GM19043 (cell line): ENCODE measurements at regions not wholly inside any gene's neighbourhood (a gene's known extent, or its start where the extent isn't known, plus 50 kb on each side); places are given as distances from the start of the nearest gene placed in this dataset.
"Not testable (repeated sequence)": the region's sequence is repeated elsewhere in the genome, so short reads cannot be mapped to it uniquely, and the experiment has no call there.

Experiments used
- ATAC-seq: cut with Tn5 transposase; IDR thresholded peaks from one replicate; pipeline ENCODE4 v1.9.1; 2021; ENCODE audit warnings: low read depth; ENCODE audit not compliant: unreplicated experiment

DNA sequence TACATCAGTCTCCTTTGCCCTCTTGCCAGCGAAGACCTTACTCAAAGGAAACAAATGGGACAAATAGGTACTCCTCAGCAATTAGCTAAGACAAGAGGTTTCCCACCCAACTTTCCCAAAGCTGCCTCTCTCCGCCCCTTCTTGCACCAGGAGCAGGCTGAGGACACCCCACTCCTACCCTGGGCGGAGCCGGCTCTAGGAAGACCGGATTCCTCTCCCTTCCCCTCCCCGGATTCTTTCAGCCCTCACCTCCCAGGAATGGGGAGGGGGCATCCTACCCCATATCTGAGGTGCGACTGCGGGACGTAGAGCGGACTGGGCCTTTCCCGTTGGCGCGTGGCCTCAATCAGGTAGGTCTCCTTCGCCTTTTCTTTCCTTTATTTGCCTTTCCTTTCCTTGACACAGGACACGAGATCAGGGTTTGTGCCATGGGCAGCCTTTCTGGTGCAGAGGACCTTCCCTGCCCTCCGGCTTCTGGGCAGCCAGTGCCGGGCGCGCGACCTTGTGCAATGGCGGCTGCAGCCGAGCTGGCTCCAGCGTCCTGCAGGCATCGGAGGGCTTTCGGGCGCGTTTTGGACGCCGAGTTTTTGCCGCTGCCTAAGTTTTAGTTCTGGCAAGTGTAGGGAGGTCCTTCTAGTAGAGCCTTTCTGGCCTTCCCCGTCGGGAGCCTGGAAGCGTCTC, 279.9 kb downstream of the PLS3 start:
- ATAC-seq = not testable (repeated sequence)

DNA sequence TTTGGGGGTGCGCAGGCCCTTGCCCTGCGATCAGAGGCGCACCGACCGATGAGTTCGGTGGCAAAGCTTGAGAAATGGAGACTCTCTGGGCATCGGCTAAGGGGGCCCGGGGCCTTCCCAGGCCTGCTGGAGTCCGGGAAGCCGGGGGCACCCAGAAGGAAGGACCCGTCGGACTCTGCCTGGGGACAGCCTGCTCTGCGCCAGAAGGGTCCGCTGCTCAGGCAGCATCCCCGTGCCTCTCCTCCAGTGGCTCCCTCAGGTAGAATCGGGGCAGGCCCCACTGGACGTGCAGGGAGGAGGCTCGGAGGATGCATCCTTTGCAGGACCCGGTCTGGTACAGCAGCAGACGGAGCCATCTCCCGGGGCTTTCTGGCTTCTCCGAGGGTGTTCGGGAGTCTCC, 290.0 kb downstream of the PLS3 start:
- ATAC-seq = not testable (repeated sequence)

DNA sequence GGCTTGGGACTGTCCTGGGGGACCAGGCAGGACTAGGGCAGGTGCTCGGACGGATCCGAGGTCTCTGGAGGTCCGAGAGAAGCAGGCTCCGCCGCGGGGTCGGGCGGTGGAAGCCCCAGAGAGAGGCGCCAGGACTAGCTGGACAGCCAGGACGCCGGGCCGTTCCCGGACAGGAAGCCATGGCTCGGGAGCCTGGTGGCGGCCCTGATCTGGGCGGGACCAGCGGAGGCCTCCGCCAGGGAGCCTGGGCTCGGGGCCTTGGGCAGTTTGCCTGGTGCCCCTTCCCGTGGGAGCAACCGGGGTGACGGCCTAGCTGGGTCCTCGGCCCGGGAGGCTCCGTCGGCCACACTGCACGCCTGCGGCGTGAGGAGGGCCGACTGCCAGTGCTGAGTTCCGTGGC, 292.3 kb downstream of the PLS3 start:
- ATAC-seq = not testable (repeated sequence)

DNA sequence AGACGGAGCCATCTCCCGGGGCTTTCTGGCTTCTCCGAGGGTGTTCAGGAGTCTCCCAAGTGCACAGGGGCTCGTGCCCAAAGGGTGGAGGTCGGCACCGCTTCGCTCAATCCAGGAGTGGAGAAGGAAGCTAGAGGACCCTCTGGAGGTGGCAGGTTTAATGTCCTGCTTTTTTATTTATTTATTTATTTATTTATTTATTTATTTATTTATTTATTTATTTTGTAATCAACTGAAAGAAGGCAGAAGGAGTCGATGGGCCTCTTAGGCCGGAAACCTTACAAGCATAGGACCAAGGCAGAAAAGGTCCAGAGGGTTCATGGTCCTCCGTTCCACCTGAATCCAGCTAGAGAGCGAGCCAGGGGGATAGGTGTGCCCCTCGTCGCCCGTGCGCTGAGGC, 289.4 kb upstream of the AGTR2 start:
- ATAC-seq = not testable (repeated sequence)

DNA sequence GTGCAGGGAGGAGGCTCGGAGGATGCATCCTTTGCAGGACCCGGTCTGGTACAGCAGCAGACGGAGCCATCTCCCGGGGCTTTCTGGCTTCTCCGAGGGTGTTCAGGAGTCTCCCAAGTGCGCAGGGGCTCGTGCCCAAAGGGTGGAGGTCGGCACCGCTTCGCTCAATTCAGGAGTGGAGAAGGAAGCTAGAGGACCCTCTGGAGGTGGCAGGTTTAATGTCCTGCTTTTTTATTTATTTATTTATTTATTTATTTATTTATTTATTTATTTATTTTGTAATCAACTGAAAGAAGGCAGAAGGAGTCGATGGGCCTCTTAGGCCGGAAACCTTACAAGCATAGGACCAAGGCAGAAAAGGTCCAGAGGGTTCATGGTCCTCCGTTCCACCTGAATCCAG, 286.4 kb upstream of the AGTR2 start:
- ATAC-seq = not testable (repeated sequence)

DNA sequence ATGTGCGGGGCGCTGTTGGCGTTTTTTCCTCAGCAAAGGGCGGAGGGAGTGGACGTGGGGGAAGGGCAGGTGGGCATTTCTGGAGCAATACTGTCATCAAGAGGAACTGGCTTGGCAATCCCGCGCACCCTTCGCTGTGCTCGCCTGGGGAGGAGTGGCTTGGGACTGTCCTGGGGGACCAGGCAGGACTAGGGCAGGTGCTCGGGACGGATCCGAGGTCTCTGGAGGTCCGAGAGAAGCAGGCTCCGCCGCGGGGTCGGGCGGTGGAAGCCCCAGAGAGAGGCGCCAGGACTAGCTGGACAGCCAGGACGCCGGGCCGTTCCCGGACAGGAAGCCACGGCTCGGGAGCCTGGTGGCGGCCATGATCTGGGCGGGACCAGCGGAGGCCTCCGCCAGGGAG, 282.5 kb upstream of the AGTR2 start:
- not testable (repeated sequence) for ATAC-seq

DNA sequence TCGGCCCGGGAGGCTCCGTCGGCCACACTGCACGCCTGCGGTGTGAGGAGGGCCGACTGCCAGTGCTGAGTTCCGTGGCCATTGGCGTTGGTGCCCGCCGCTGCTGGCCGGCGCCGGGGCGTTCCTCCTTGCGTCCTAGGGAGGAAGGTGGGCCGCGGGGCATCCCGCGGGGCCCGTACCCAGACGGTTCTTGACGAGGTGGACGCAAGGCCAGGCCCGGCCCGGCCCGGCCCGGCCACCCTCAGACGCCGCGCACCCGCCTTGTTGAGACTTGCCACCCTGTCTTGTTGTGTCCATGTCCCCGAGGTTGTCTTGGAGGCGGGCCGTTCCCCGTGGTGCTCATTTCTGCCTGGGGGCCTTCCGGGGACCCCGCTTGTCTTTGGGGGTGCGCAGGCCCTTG, 282.0 kb upstream of the AGTR2 start:
- ATAC-seq = not testable (repeated sequence)

DNA sequence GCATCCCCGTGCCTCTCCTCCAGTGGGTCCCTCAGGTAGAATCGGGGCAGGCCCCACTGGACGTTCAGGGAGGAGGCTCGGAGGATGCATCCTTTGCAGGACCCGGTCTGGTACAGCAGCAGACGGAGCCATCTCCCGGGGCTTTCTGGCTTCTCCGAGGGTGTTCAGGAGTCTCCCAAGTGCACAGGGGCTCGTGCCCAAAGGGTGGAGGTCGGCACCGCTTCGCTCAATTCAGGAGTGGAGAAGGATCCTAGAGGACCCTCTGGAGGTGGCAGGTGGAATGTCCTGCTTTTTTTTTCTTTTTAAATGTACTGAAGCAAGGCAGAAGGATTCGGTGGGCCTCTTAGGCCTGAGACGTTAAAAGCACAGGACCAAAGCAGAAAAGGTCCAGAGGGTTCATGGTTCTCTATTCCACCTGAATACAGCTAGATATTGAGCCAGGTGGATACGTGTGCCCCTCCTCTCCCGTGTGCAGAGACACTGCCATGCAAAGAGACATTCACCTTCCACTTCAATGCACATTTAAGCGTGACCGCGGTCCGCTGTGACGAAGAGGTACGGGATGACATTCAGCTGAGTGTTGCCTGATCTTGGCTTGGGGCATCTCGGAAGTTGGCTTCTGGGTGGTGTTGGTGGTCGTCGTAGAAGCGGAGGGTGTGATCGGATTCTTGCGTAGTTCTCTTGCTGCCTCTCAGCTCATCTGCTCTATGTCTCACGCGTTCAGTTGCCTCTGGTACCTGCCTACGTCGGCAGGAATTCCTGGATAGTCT, 281.2 kb upstream of the AGTR2 start:
- no peak for ATAC-seq

DNA sequence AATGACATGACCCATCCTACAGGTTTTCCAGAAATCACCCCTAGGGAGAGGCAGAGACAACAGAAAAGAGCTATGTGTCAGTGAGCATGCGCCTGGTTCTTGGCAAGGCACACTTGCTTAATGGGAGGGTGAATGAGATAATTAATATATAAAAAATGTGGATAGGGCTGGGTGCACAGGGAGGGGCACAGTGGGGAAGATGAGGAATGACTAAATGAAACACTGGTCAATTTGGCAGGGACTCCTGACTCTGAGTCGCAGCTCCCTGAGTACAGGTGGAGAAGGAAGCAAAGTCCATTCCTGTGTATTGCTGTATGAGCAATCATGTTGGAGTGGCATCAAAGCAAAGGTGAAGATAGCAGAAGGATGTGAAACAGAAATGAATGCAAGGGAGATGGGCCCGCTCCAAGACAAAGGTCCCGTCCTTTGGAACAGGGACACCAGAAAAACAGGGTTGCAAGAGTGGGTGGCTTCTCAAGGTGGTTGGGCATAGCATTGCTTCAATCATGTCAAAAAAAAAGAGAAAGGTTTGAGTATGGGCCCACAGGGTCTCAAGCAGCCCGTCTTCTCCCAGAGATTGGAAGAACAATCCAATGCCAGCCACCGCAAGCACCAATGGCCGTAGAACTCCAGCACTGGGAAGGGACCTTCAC, 278.4 kb upstream of the AGTR2 start:
- ATAC-seq = no peak

DNA sequence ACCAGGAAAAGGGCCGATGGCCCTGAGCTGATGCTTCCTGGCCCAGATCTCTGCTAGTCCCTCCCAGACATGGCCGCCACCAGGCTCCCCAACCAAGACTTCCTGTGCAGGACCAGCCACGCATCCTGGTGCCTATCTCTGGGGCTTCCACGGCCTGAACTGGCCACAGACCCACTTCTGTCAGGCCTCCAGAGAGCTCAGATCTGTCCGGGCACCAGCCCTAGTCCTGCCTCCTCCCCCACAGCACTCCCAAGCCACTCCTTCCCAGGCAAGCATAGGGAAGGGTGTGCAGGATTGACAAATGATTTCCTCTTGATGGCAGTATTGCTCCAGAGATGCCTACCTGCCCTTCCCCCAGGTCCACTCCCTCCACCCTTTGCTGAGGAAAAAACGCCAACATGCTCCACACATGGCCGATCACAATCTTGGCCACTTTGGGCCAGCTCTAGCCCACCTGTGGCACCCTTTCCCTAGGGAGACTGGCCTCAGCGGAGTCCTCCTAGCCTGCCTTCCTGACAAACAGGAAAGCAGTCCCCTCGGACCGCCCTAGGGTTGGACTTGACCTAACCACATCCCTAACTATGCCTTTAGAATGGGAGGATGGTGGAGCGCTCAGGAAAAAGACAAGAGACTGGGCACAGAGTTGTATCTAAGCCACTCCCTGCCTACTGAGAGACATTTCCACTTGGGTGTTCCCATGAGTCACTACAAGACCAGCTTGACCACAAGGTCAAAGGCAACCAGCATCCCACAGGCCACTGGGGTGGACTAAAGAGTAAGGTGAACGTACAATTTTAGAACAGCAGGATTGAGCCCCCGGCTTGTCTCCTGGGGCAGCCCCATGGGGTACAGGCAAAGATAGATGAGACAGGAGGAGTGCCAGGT, 277.5 kb upstream of the AGTR2 start:
- ATAC-seq = peak; percentile 58

DNA sequence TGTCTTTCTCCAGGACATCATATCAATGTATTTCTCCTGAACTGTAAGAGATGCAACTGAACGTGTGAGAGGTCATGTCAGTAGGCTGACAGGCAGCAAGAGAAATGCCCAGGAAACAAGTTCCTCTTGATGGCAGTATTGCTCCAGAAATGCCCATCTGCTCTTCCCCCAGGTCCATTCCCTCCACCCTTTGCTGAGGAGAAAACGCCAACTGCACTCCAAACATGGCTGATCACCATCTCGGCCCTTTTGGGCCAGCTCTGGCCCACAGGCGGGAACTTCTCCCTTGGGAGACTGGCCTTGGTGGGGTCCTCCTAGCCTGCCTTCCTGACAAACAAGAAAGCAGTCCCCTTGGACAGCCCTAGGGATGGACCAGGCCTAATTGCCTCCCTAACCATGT, 276.5 kb upstream of the AGTR2 start:
- ATAC-seq = peak; percentile 39

DNA sequence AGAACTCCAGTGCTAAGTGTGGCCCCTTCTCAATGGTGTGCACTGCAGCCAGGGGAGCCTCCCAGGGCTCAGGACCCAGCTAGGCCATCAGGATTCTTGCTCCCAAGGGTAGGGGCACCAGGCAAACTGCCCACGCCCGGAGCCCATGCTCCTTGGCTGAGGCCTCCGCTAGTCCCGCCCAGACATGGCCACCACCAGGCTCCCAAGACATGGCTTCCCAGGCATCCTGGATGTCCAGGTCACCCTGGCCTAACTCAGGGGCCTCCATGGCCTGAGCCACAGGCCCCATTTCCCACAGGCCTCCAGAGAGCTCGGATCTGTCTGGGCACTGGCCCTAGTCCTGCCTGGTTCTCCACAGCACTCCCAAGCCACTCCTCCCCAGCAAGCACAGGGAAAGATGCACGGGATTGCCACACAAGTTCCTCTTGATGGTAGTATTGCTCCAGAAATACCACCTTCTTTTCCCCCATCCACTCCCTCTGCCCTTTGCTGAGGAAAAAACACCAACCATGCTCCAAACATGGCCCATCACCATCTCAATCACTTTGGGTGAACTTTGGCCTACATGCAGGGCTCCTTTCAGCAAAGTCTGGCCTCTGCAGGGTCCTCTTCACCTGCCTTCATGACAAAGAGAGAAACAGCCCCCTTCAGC, 274.7 kb upstream of the AGTR2 start:
- ATAC-seq = no peak

DNA sequence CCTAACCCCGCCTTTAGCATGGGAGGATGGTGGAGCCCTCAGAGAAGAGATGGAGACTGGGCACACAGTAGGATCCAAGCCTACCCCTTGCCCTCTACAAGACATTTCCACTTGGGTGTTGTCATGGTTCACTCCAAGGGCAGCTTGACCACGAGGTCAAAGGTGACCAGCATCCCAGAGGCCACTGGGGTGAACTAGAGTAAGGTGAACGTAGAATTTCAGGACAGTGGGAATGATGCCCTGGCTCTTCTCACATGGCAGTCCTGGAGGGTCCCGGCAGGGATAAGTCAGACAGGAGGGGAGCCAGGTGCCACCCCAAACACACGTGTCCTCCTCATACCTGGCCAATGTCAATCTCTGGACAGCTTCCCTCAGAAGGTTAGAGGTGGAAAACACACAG, 274.2 kb upstream of the AGTR2 start:
- no peak for ATAC-seq

DNA sequence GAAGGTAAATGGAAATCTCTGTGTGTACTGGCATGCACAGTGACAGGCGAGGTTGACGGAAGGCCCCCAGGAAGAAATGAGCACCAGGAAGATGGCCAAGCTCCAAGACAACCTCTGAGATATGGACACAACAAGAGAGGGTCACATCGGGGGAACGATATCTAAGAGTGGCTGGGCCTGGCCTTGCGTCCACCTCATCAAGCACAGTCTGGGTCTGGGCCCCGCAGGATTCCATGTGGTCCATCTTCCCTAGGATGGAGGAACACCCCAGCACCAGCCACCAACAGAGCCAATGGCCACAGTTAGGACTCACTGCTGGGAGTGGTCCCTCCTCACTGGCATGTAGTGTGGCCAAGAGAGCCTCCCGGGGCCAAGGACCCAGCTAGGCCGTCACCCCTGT, 272.6 kb upstream of the AGTR2 start:
- ATAC-seq = no peak

DNA sequence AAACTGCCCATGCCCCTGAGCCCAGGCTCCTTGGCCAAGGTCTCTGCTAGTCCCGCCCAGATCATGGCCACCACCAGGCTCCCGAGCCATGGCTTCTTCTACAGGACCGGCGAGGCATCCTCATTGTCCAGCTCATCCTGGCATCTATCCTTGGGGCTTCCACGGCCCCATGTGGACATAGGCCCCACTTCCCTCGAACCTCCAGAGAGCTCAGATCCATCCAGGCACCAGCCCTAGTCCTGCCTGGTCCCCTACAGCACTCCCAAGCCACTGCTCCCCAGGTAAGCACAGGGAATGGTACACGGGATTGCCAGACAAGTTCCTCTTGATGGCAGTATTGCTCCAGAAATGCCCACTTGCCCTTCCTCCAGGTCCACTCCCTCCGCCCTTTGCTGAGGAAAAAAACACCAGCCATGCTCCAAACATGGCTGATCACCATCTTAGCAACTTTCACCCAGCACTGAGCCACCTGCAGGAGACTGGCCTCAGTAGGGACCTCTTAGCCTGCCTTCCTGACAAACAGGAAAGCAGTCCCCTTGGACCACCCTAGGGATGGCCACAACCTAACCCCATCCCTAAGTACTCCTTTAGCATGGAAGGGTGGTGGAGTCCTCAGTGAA, 272.1 kb upstream of the AGTR2 start:
- ATAC-seq = no peak

DNA sequence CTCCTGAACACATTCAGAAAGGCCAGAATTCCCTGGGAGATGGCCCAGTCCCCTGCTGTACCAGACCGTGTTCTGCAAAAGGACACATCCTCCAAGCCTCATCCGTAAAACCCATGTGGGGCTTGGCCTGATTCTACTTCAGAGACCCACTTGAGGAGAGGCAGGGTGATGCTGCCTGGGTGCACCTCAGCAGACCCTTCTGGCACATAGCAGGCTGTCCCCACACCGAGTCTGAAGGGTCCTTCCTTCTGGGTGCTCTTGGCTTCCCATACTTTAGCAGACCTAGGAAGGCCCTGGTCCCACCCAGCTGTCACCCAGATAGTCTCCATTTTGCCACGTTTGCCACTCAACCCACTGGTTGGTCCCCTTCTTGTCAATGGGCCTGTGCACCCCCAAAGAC, 270.1 kb upstream of the AGTR2 start:
- no peak for ATAC-seq

DNA sequence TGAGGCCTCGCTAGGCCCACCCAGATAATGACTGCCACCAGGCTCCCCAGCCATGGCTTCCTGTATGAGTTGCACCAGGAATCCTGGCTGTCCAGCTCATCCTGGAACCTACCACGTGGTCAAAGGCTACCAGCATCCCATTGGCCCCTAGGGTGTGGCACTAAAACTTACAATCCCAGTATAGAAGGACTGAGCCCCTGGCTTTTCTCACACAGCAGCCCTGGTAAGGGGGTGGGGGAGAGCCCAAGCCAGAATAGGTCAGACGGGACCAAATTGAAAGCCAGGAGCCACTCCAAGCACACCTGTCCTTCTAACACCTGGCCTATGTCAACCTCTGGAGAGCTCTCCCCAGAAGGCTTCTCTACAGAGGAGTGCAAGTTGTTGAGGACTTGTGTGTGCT, 269.3 kb upstream of the AGTR2 start:
- no peak for ATAC-seq

DNA sequence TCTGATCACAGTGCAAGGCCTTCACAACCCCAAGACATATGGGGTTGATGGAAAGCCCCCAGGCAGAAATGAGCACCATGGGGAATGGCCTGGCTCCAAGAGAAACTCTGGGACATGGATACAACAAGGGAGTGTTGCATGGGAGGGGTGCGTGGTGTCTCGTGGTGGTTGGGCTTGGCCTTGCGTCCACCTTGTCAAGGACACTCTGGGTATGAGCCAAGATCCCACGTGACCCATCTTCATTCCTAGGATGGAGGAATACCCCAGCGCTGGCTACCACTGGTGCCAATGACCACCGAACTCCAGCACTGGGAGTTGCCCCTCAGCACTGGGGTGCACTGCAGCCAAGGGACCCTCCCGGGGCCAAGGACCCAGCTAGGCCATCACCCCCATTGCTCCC, 267.5 kb upstream of the AGTR2 start:
- ATAC-seq = no peak

DNA sequence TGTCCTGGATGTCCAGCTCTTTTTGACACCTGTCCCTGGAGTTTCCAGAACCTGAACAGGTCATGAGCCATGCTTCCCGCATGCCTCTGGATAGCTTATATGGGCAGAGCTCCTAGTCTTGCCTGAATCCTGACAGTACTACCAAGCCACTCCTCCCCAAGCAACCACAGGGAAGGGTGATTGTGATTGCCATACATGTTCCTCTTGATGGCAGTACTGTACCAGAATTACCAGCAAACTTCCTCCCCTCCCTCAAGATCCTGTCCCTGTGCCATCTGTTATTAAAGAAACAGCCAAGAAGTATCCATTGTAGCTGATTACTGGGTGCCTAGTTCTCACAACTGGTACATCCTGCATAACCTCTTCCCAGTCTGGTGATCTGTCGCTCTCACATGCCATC, 264.3 kb upstream of the AGTR2 start:
- no peak for ATAC-seq

DNA sequence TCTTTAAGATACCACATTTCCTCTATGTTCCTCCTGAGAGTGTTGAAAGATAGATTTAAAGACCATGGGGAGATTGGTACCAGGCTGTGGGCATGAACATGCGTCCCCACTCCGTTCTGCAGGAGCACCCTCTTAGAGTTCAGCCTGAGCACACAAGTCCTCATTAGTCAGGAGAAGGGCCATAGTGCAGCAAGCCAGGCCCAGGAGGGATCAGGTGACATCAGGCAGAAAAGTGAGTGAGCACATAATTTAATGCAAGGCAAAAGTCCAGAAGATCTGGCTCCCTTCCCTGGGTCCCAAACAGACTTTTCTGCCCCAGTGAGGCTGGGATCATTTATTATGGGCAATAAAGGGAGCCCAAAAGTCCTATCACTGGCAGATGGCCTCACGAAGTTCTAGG, 263.7 kb upstream of the AGTR2 start:
- ATAC-seq = no peak
